Activated naive CD8-positive, alpha-beta T cell (primary cell): ENCODE measurements at regions not wholly inside any gene's neighbourhood (a gene's known extent, or its start where the extent isn't known, plus 50 kb on each side); places are given as distances from the start of the nearest gene placed in this dataset.

ENCODE experiments used
- H3K27ac Mint-ChIP-seq: one replicate; pipeline ENCODE4 v1.8.0; 2021; ENCODE audit warnings: mixed read lengths
- H3K27me3 Mint-ChIP-seq: one replicate; pipeline ENCODE4 v1.8.0; 2021; ENCODE audit warnings: mixed read lengths
- H3K36me3 Mint-ChIP-seq: one replicate; pipeline ENCODE4 v1.8.0; 2021; ENCODE audit warnings: mixed read lengths
- H3K4me1 Mint-ChIP-seq: one replicate; pipeline ENCODE4 v1.8.0; 2021; ENCODE audit warnings: low read depth, mixed read lengths
- H3K4me3 Mint-ChIP-seq: one replicate; pipeline ENCODE4 v1.8.0; 2021; ENCODE audit warnings: mild to moderate bottlenecking, mixed read lengths
- H3K9me3 Mint-ChIP-seq: one replicate; pipeline ENCODE4 v1.8.0; 2021; ENCODE audit warnings: low read depth, mixed read lengths

DNA sequence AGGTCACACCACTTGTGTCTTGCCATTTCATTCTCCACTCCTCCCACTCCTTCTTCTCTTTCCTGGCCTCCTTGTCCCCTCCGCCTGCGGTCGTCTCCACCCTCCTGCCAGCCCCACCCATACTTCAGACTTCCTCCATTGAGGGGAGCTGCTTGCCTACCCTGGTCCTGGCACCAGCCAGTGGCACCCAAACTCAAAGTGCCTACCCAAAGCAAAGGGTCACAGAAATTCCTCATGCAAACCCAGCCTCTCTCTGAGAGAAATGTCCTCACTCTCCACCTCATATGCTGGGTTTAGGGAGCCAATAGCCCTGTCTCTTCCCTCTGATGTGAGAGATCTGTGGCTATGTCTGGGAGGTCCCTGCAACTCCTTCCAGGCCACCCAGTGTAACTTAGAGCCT, 109.6 kb downstream of the TEX26 start:
- peaks cover 3% of the 10 kb centered on the region for H3K27me3 Mint-ChIP-seq
- H3K27ac Mint-ChIP-seq, result no peak overlapping the region
- no peaks in the 10 kb centered on the region for H3K9me3 Mint-ChIP-seq
- H3K36me3 Mint-ChIP-seq, result no peaks in the 10 kb centered on the region
- H3K4me3 Mint-ChIP-seq, result no peak overlapping the region
- peaks cover 68% of the 10 kb centered on the region for H3K4me1 Mint-ChIP-seq

DNA sequence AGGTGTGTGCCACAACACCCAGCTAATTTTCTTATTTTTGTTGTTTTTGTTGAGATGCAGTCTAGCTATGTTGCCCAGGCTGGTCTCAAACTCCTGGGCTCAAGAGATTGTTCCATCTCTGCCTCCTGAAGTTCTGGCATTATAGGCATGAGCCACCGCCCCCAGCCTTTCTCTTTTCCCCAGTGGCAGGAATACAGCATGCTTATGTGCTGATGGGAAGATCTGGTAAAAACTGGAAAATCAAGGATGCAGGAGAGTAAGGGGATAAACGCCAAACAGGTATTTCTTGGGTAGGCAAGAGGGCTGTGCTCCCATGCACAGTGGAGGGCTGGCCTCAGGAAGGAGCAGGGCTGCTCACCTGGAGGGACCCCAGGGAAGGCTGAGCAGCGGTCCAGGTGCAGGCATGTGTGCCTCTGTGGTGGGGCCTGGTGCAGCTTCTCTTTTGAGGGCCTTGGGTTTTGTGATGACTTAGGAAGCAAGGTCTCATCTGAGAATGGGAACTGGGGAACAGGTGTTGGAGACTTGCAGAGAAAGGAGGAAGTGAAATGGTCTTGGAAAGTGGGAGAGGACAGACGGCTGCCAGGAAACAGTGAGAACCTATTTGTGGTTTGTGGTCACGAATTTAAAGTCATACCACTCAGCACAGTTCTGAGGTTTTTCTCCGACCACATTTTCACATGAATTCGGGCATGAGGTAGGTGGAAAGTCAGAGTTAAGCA, 106.5 kb downstream of the TEX26 start:
- H3K4me3 Mint-ChIP-seq, result peak overlapping the region; percentile 55
- H3K36me3 Mint-ChIP-seq, result no peaks in the 10 kb centered on the region
- no peaks in the 10 kb centered on the region for H3K9me3 Mint-ChIP-seq
- peaks cover 2% of the 10 kb centered on the region for H3K27me3 Mint-ChIP-seq
- peak overlapping the region; percentile 61 for H3K27ac Mint-ChIP-seq
- peaks cover 46% of the 10 kb centered on the region for H3K4me1 Mint-ChIP-seq

DNA sequence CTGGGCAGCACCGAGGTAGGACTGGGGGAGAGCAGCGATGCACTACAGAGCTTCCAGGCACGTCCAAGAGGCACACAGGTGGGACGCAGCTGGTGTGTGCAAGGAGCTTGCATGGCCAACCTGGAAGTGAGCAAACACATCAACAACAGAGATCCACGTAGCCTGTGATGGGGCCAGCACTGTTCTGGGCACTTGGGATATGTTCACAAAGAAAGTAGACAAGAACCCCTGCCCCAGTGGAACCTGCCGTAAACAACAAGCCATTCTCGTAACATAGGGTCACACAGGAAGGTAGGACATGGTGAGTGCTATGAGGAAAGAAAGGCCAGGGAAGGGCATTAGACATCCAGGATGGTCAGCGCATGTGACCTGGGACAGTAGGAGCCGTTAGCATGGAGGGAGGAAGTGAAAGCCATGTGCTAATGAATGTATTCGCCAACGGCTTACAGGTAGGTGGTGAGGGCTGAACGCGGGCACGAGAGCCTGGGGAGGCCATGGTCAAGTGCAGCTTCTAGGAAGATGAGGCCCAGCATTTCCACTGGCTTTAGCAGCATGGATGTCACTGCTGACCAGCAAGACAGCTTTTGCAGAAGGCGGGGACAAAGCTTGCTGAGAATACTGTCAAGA, 105.5 kb downstream of the TEX26 start:
- Mint-ChIP-seq H3K4me3 (no peak overlapping the region), H3K36me3 (no peaks in the 10 kb centered on the region), H3K9me3 (no peaks in the 10 kb centered on the region), H3K27ac (no peak overlapping the region), H3K27me3 (peaks cover 2% of the 10 kb centered on the region), H3K4me1 (peaks cover 39% of the 10 kb centered on the region)

DNA sequence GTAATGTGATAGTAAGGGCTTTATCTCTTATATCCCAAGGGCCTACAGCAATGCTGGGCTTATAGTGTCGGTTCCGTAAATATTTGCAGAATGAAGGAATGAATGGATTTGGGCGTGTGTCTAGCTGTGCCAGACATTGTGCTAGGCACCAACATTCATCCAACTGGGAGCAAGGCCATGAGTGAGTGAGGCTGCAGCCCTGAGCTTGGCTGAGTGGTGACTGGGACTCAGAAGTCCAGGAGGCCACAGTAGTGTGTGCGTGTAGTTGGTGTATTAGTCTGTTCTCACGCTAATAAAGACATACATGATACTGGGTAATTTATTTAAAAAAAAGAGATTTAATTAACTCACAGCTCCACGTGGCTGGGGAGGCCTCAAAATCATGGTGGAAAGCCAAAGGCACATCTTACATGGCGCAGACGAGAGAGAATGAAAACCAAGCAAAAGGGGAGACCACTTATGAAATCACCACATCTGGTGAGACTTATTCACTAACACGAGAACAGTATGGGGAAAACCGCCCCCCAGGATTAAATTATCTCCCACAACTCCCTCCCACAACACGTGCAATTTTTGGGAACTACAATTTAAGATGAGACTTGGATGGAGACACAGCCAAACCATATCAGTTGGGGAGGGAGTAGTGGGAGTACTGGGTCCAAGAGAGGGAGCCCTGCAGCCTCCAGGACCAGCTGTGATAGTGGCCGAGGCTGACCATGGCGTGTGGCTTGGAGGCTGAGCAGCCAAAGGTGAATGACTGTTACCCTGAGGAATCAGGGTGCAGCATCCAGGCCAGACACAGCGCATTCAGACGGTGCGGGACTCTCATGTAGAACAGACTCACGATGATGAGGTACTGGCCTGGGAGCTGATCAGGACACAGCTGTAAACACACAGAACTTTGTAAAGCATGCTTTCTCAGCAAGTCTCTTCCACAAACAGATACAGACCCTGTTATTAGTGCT, 104.6 kb downstream of the TEX26 start:
- H3K27me3 Mint-ChIP-seq, result peaks cover 6% of the 10 kb centered on the region
- H3K27ac Mint-ChIP-seq, result no peak overlapping the region
- no peaks in the 10 kb centered on the region for H3K36me3 Mint-ChIP-seq
- H3K9me3 Mint-ChIP-seq, result no peaks in the 10 kb centered on the region
- no peak overlapping the region for H3K4me3 Mint-ChIP-seq
- peaks cover 35% of the 10 kb centered on the region for H3K4me1 Mint-ChIP-seq

DNA sequence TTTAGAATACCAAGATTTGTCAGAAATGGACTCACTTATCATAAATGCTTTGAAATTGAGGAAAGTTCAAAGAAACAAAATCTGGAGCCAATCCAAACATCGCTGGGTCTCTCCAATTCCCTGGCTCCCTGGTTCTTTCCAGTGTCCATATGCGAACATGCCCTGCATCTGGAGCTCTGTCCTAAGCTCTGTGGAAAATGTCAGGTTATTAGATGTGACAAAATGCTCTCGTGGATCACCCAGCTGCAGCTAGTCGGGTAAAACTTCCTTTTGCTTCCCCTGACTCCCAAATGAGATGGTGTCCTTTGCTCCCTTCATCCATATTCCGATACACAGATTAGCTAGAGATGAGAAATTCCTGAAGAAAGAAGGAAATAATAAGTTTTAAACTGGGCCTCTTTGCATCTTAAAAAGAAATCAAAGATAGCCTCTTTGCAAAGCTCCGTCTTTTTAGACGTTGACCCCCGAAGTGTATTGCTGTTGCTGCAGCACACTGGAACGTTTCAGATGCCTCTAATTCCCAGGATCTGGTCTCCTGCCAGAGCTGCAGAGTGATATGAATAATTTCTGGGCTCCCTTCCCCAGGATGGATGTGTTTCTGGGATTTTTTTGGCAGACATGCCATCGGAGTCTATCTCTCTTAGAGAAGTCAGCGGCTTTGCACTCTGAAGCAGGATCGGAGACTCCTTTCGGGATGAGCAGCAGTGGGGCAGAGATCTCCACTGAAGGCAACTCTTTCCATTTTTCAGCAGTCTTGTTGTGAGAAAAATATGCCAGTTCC, 102.9 kb downstream of the TEX26 start:
- no peaks in the 10 kb centered on the region for H3K36me3 Mint-ChIP-seq
- H3K9me3 Mint-ChIP-seq, result no peaks in the 10 kb centered on the region
- H3K27ac Mint-ChIP-seq, result no peak overlapping the region
- peaks cover 31% of the 10 kb centered on the region for H3K4me1 Mint-ChIP-seq
- peaks cover 5% of the 10 kb centered on the region for H3K27me3 Mint-ChIP-seq
- no peak overlapping the region for H3K4me3 Mint-ChIP-seq

DNA sequence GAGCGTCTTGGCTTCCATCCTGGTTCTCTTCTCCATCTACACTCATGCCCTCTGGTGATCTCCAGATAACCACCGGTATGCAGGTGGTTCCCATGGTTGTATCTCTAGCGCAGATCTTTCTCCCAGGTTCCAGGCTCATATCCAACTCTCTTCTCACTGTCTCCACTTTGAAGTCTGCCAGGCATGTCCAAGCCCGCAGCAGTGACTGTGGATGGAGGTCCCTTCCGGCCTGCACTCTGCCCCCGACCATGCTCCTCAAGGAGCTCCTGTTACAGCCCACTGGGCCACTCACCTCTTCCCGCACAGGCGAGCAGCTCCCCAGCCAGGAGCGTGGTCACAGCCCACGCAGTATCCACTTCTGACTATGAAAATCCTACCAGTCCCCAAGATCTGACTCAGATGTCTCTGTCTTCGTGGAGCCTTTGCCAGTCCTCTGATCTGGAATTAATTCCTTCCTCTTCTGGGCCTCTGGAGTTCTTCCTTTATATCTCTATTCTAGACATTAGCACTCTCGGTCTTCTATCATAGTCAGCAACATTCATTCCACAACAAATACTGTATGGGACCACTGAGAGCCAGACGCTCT, 100.2 kb downstream of the TEX26 start:
- no peaks in the 10 kb centered on the region for H3K36me3 Mint-ChIP-seq
- H3K27me3 Mint-ChIP-seq, result peaks cover 4% of the 10 kb centered on the region

DNA sequence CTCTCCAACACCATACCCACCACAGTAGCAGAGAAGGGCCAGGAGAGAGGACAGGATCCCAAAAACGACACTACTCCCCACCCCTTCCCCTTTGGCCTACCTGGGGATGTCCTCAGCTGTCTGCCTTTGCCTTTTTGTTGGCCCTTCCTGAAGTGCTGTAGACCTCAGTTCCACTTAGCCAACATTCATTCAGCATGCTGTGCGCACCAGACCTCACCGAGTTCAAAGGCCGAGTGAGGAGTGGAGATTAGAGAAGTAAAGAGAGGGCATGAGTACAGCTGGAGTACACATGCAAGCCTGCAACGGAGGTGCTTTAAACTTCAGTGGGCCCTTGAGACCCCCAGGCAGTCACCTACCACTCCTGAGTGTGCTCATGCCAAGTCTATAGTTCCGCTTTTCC, 99.0 kb downstream of the TEX26 start:
- H3K9me3 Mint-ChIP-seq, result no peaks in the 10 kb centered on the region
- no peaks in the 10 kb centered on the region for H3K36me3 Mint-ChIP-seq
- H3K4me1 Mint-ChIP-seq, result no peaks in the 10 kb centered on the region
- H3K27ac Mint-ChIP-seq, result no peak overlapping the region
- H3K27me3 Mint-ChIP-seq, result peaks cover 4% of the 10 kb centered on the region
- H3K4me3 Mint-ChIP-seq, result no peak overlapping the region

More for the DNA sequence above, 100.2 kb downstream of the TEX26 start:
- Mint-ChIP-seq H3K4me3 (no peak overlapping the region), H3K9me3 (no peaks in the 10 kb centered on the region), H3K4me1 (peaks cover 5% of the 10 kb centered on the region), H3K27ac (no peak overlapping the region)

DNA sequence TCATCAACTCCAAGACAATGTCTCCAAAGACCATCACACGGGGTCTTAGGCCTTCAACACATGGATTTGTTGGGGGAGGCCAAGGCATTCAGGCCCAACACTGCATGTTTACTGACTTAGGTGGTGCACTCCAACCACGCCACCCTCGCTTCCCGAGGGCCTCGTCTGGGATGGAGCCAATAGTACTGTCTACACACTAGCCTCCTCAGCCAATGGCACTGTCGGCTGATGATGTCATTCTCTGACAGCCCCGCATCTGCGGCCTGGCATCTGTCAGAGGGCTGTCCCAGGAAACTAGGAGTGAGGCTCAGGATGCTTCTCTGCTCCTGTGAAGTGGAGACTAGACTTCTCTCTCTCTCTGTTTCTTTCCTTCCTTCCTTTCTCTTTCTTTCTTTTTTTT, 96.6 kb downstream of the TEX26 start:
- H3K36me3 Mint-ChIP-seq, result no peaks in the 10 kb centered on the region
- H3K27ac Mint-ChIP-seq, result no peak overlapping the region
- no peaks in the 10 kb centered on the region for H3K4me1 Mint-ChIP-seq
- no peak overlapping the region for H3K4me3 Mint-ChIP-seq
- no peaks in the 10 kb centered on the region for H3K9me3 Mint-ChIP-seq
- H3K27me3 Mint-ChIP-seq, result peaks cover 4% of the 10 kb centered on the region

DNA sequence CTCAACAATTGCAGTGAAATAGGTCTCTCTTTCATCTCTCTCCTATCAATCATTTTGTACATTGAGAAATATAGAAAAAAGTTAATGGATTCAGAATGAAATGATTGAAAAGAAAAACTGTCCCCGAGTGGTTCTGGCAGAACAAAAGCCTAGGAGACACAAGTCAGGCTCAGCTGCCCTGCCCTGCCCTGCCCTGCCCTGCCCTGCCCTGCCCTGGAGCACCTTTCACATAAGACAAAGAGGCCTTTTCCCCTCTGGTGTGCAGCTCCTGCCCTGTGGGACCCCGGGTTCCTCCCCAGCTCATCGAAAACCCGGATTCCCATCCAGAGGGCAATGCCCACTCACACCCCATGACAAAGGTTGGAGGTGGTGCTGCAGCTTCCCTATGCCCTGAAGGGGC, 94.7 kb downstream of the TEX26 start:
- H3K4me3 Mint-ChIP-seq, result no peak overlapping the region
- no peaks in the 10 kb centered on the region for H3K9me3 Mint-ChIP-seq
- no peaks in the 10 kb centered on the region for H3K36me3 Mint-ChIP-seq
- H3K27me3 Mint-ChIP-seq, result no peaks in the 10 kb centered on the region
- no peak overlapping the region for H3K27ac Mint-ChIP-seq
- H3K4me1 Mint-ChIP-seq, result no peaks in the 10 kb centered on the region
